ENCODE measurements at regions not wholly inside any gene's neighbourhood (a gene's known extent, or its start where the extent isn't known, plus 50 kb on each side); places are given as distances from the start of the nearest gene placed in this dataset.
"Not testable (repeated sequence)": the region's sequence is repeated elsewhere in the genome, so short reads cannot be mapped to it uniquely, and the experiment has no call there.

DNA sequence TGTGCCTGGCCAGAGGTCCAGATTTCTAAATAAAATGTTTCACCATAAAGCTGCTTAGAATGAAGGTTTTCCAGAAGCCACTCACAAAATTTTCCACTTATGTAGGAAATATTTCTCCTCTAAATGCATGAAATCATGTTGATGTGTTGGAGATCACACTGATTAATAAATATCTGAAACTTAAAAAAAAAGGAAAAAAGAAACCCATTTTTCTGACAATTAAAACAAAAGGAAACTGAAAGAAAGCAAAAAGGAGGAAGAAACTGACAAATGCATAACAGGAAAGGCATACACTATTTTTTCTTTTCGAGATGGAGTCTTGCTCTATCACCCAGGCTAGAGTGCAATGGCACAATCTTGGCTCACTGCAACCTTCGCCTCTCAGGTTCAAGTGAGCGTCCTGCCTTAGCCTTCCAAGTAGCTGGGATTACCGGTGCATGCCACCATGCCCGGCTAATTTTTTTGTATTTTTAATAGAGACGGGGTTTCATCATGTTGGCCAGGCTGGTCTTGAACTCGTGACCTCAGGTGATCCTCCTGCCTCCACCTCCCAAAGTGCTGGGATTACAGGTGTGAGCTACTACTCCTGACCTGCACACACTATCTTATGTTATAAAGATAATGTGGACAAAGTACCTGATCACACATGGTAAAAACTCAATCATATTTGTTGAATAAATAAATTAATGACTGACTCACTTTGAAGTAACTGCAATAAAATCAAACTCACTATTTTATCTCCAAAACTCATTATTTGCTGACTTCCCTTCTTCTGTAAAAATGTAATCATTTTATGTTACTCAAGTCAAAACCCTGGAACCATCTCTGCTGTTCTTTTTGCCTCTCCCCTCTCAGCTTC, 149.8 kb upstream of the NR5A2 start:
- no peak for DNase-seq

DNA sequence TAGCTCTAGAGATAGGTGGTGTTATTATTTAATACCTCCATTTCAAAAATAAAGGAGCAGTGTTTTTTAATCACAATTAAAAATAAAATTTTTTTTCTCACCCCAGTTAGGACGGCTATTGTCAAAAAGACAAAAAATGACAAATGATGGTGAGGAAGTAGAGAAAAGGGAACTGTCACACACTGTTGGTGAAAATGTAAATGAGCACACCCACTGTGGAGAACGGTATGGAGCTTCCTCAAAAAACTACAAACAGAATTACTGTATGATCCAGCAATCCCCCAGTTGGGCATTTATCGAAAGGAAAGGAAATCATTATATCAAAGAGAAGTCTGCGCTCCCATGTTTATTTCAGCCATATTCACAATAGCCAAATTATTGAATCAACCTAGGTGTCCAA, 148.7 kb upstream of the NR5A2 start:
- DNase-seq, result no peak

DNA sequence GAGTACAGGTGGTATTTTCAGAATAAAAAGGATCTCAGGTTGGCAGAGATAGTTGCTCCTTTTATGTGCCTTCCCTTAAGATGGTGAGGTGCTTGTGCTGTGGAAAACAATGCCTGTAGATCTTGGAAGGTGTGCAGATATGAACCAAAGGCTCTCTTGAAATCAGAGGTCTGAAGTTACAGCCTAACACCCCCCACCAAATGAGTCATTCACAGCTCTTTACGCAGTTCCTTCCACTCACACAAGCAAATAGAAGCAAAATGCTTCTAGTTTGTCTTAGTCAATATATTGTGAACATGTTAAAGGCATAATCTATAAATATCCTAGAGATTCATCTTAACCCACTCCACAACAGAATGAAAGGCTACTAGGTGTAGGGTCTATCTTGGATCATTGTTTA, 128.9 kb upstream of the NR5A2 start:
- DNase-seq, result no peak

DNA sequence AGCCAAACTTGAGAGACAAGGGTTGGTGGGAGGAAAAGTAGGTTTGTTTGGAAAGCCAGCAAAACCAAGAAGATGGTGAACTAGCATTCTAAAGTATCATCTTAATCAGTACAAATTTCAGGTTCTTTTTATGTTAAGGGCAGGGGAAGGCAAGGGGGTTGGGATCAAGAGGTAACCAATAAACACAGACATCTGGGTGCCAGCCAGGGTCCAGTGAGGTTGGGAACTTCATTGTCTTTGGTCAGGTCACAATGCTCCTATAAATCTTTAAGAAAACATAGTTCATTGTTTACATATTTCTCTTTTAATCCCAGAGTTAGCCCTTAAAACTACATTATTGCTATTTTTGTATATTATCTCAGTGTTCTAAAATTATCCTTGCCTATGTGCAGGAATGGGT, 126.2 kb upstream of the NR5A2 start:
- no peak for DNase-seq

DNA sequence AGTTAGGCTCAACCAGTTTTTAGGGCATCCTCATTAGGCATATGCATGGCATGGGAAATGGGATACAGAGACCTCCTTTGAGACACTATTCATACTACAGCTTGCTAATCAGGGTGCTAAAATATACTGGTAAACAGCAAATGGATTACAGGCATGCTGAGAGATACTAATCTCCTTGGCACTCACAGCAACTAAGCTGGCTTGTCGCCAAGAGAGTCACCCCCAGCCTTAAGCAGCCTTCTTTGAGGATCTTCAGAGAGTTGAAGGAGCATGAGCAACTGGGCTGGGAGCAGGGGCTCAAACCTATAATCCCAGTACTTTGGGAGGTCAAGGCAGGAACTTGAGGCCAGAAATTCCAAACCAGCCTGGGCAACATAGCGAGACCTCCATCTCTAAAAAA, 120.1 kb upstream of the NR5A2 start:
- no peak for DNase-seq

DNA sequence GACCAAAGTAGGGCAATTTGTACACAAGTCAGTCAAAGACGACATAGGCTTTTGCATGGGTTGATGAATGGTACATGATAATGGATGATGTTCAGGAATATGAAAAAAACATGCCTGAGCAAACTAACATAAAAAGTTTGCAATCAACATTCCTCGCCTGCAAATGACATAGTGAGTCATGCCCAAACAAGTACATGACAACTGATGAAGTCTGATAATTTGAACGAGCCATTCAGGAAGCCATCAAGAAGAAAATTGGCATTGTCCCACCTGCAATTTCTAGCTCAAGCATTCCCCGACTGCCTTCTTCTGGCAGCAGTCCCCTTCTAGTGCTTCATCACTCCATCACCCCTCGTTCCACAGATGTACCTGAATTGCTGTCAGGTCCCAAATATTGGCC, 118.4 kb upstream of the NR5A2 start:
- no peak for DNase-seq

DNA sequence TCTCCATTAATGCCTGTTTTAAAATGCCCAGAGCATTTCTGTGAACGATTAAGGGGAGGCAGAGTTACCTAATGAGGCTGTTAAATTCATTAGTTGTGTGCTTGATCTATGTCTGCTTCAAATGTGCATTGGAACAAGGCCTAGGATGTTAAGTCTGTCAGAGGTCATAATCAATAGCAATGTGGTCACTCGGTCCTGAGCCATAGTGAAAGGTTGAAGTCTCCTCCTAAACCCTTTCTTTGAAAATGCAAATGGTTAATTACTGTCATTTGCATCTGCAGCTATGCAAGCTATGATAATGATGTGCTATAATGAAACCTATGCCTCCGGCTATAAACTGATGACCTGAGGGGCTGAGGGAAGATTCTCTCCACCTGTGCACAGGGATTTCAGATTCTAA, 114.2 kb upstream of the NR5A2 start:
- DNase-seq, result no peak

DNA sequence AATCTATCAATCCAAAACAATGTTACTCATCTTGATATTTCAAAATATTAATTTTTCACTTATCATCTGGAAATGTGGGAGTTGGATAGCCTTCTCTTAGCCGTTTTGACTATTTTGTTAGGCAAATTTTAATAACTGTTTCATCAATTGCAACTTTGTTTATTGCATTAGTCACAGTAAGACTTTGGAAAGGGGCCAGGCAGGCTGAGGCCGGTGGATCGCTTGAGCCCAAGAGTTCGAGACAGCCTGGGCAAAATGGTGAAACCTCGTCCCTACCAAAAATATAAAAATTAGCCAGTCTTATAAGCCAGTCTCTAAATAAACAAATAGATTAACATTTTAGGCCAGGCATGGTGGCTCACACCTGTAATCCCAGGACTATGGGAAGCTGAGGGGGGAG, 113.0 kb upstream of the NR5A2 start:
- no peak for DNase-seq

DNA sequence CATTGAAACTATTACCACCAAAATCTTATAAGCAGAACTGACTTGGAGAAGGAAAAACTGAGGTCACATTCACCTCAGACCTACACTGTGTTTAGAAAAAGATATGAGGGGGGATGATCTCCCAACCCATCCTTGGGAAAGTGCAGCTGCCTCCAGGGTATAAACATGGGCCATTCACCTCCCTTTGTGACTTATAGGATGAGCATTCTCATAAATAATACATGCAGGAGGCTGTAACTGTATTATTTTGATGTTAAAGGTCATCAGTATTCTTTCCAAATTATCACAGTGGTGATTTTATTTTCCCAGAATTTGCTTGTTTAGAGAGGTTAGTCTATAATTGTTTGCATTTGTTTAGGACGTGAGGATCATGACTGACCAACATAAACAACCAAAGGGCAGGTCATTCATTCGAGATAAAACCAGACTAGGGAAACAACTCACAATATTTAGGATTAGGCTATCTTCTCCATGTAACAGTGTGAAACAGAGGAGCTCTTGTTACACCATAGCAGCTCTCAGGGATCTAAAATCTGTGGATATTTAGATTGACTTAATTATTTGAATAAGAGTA, 109.2 kb upstream of the NR5A2 start:
- DNase-seq, result peak; percentile 13

DNA sequence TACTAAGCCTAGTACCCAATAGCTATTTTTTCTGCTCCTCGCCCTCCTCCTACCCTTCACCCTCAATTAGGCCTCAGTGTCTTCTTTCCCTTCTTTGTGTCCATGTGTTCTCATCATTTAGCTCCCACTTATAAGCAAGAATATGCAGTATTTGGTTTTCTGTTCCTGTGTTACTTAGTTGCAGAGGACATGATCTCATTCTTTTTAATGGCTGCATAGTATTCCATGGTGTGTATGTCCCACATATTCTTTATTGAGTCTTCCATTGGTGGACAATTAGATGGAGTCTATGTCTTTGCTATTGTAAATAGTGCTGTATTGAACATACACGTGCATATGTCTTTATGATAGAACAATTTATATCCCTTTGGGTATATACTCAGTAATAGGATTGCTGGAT, 106.9 kb upstream of the NR5A2 start:
- no peak for DNase-seq

DNA sequence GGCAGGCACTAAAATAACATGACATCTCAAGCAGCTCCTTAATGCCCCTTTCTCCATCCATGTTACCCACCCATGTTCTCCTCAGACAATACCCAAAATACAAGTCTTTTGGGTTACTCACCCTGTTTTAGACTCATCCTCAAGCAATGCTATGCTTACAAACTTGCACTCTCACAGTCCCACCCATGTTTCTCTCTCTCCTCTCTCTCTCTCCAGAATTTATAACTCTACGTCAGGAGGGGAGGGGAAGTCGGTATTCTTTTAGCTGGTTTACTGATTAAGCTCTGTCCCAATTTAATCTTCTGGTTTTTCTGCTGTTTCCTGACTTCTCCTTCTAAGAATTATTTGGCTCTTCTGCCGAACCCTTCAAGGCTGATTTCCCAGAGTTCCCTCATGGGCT, 98.0 kb upstream of the NR5A2 start:
- DNase-seq, result no peak

DNA sequence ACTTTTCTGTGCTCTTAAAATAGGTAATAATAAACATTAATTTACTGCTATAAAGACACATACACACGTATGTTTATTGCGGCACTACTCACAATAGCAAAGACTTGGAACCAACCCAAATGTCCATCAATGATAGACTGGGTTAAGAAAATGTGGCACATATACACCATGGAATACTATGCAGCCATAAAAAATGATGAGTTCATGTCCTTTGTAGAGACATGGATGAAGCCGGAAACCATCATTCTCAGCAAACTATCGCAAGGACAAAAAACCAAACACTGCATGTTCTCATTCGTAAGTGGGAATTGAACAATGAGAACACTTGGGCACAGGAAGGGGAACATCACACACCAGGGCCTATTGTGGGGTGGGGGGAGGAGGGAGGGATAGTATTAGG, 97.4 kb upstream of the NR5A2 start:
- not testable (repeated sequence) for DNase-seq

DNA sequence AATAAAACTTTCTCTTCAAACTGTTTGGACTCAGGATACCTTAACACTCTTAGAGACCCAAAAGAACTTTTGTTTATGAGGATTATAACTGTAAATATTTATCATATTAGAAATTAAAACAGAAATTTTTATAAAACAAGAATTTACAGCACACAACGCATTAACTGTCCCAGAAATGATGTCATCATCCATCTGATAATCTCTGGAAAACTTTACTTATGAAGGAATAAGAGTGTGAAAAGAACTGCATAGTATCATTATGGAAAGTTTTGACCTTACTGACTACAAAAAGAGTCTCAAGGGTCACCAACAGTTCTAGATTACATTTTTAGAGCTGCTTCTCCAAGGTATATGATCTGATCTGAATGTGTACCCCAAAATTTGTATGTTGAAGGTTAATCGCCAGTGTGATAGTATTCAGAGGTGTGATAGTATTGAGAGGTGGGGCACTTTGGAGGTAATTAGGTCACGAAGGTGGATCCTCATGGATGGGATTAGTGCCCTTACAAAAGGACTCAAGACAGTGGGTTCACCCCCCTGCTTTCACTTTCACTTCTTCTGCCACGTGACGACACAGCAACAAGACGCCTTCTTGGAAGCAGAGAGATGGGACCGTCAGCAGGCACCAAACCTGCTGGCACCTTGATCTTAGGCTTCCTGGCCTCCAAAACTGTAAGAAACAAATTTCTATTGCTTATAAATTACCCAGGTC, 95.7 kb upstream of the NR5A2 start:
- no peak for DNase-seq

DNA sequence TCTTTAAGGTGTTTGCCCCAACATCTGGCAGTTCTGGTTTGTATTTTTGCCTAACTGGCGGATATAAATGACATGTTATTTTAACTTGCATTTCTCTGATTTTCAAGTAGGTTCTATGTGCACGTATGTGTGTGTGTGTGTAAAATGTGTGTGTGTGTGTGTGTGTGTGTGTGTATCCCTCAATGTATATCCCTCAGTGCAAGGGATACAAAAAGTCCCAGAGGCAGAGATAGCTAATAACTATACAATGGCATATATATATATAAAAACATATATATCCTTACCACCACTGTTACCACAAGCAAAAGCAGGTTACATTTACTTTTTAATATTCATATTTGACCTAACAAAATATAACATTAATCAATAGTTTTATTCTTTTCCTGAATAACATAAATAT, 95.0 kb upstream of the NR5A2 start:
- DNase-seq, result no peak

DNA sequence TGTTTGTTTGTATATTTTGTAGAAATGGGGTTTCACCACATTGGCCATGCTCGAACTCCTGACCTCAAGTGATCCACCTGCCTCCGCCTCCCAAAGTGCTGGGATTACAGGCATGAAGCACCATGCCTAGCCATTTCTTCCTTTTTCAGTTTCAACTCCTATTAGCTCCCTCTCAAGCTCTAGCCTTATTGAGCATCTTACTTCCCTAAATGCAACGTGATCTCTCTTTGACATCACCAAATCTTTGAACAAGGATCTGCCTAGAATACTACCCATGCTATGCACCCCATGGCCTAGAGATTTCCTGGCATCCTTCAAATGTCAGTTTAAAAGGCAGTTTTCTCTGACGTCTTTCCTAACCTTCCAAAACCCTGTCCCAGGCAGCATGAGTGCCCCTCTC, 91.1 kb upstream of the NR5A2 start:
- DNase-seq, result no peak

DNA sequence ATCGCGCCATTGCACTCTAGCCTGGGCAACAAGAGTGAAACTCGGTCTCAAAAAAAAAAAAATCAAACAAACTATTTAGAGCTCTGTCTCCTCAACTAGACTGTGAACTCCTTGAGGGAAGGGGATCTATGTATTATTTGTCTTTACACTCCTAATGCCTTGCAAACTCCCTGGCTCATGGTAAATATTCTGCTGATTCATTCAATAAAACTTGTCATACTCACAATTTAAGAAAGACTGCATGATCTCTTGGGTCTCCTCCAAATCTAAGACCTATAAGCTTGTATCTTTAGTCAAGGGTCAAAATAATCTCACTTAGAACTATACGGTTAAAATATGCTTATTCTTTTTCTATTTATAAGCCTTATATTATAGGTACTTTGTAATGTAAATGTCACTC, 90.3 kb upstream of the NR5A2 start:
- DNase-seq, result no peak

DNA sequence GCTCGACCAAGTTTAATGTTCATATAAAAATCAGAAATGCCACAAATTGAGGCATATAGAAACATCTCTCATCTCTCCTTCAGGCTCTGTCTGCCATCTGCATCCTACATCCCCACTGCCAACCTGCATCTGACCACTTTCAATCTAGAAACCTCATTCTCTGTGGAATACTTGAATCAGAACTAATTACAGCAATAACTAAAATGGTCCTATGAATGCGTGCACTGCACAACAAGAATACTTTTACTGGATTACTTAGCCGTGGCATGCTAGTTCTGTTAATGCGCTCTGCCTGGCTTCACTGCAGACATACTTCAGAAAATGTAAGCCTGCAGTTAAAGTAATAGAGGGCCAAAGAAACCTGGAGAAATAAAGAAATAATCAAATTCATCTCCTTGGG, 89.8 kb upstream of the NR5A2 start:
- peak; percentile 17 for DNase-seq

DNA sequence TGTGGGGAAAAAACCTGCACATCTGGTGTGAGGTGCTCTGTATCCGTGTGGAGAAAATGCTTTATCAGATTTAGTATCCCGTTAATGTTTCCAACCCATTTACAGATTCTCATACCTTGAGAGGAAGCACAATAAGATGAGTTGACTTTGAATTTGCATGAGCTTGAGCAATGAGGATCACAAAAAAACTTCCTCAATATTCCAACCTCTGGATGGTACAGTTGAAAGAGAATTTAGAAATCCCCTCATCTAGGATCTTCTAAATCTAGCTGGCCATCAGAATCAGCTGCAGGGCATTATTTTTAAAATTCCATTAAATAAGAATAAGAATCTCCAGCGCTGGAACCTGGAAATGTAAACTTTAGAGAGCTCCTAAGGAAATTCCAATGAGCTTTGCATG, 82.5 kb upstream of the NR5A2 start:
- no peak for DNase-seq

DNA sequence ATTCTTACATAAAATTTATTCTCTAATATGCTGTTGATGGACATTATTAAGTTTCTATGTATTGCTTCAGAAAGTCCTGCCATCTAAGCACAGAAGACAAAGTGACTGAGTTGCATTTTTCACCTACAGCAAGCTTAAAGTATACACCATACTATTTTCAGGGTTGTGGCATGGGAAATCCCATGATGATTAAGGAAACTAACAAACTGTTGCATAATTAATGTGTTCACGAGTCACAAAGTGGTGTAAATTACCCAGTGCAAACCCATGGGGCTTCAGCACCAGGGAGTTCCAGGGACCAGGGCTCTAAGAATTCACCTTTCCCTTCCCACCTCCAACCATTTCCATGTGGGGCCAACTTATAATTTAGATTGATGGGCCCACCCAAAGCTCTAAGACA, 81.9 kb upstream of the NR5A2 start:
- no peak for DNase-seq

DNA sequence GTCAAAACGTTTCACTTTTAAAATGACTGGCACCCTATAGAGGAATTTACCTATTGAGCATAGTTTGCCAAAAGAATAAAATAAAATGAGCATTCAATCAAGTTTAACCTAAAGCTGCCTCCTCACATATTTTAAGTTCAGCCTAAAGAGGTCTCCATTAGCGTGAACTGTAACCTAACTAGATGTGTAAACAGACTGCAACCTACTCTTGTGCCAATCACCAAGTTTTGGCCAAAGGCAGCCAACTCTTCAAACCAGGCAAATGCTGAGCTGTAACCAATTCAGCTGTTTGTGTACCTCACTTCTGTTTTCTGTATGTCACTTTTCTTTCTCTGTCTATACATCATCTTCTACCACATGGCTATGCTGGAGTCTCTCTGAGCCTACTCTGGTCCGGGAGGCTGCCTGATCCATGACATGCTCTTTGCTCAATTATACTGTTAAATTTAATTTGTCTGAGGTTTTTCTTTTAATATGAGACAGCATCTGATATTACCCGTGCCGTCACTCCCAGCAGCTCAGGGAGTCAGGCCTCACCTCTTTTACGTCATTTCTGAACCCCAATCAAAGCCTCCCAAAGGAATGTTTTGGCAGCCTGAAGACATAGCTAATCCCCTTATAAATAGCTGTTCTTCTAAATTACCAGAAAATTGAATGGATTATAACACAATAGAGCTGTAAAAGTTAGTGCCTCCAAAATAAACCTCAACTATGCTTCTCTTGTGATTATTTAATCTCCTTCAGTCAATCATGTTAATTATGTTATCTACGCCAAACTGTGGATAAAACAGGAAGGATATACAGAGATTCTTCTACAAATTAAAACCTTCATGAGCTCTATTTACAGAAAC, 81.0 kb upstream of the NR5A2 start:
- DNase-seq, result no peak

DNA sequence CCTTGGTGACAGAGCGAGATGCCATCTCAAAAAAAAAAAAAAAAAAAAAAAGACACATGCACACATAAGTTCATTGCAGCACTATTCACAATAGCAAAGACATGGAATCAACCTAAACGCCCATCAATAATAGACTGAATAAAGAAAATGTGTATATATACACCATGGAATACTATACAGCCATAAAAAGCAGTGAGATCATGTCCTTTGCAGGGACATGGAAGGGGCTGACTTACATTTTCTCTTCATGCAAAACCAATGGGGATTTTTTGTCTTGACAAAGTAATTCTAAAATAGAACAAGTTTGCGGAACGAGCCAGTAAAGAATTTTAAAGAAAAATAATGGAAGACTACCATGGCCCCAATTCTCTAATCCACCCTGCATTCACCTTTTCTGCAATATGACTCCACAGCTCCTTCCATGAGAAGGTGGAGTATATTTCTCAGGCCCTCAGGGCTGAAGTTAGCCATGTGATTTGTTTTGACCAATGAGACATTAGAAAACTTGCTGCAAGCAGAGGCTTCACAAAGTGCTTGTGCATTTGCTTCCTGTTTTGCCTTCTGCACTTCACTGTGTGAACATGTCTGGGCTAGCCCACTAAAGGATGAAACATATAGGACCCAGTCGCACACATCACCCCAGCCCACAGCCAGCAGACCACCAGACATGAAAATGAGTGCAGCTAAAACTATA, 78.8 kb upstream of the NR5A2 start:
- DNase-seq, result no peak

DNA sequence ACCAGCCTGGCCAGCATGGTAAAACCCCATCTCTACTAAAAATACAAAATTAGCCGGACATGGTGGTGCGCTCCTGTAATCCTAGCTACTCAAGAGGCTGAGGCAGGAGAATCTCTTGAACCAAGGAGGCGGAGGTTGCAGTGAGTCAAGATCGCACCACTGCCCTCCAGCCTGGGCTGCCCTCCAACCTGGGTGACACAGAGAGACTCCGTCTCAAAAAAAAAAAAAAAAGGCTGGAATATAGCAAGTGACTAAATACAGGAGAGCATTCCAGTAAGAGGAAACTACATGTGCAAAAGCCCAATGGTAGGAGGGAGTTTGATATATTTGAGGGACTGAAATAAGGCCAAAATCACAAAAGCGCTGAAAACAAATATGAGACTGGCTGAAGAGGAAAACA, 76.5 kb upstream of the NR5A2 start:
- DNase-seq, result not testable (repeated sequence)

DNA sequence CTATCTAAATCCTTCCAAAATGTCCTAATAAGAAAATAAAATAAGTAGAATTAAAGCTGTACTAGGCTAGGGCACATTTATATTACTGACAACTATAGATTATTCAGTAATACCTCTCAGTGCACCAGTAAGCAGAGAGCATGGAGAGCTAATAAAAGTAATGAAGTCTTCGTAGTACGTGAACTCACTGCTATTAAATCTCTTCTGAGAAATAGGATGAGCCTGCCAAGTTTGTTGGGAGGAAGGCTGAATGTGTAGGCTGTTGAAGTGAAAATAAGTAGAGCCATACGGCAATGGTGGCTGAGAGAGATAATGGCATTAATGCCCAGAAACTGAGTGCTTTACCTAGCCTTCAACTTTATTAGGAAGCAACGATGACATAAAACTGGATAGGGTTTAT, 73.9 kb upstream of the NR5A2 start:
- DNase-seq, result no peak

Measured in eye (tissue), 1 donor.